RWPE2 (cell line): ENCODE measurements at regions not wholly inside any gene's neighbourhood (a gene's known extent, or its start where the extent isn't known, plus 50 kb on each side); places are given as distances from the start of the nearest gene placed in this dataset.

Experiments
- ATAC-seq: fragments of 200-7000 bp; cut with Tn5 transposase; 3 replicates; pipeline ENCODE4 v1.9.1; 2021; ENCODE audit warnings: low read depth
- DNase-seq: peaks from one replicate; pipeline ENCODE4 v3.0.0-alpha.2; 2020; ENCODE audit warnings: low spot score
- H3K27ac ChIP-seq: fragments of 450-650 bp; 2 replicates; pipeline ENCODE4 v1.5.1; 2017; ENCODE audit warnings: mild to moderate bottlenecking; ENCODE audit not compliant: poor library complexity, severe bottlenecking
- H3K27me3 ChIP-seq: fragments of 250-450 bp; sonication (Bioruptor Pico); 2 replicates; pipeline ENCODE4 v1.5.1; 2021; ENCODE audit warnings: mild to moderate bottlenecking, moderate library complexity; ENCODE audit not compliant: insufficient read depth, poor library complexity, severe bottlenecking
- H3K36me3 ChIP-seq: fragments of 250-450 bp; sonication (Bioruptor Pico); 2 replicates; pipeline ENCODE4 v1.5.1; 2020; ENCODE audit warnings: low read depth, mild to moderate bottlenecking, moderate library complexity
- H3K4me1 ChIP-seq: fragments of 250-450 bp; sonication (Bioruptor Pico); 2 replicates; pipeline ENCODE4 v1.5.1; 2021; ENCODE audit warnings: mild to moderate bottlenecking, moderate library complexity; ENCODE audit not compliant: insufficient read depth, poor library complexity, severe bottlenecking
- H3K4me3 ChIP-seq: fragments of 250-450 bp; sonication (Bioruptor Pico); 2 replicates; pipeline ENCODE4 v1.5.1; 2021; ENCODE audit warnings: mild to moderate bottlenecking, moderate library complexity; ENCODE audit not compliant: severe bottlenecking
- H3K9me3 ChIP-seq: fragments of 250-450 bp; sonication (Bioruptor Pico); 2 replicates; pipeline ENCODE4 v1.5.1; 2021; ENCODE audit warnings: mild to moderate bottlenecking, moderate library complexity; ENCODE audit not compliant: severe bottlenecking
- CTCF ChIP-seq: fragments of 450-650 bp; IDR thresholded peaks from one replicate; pipeline ENCODE4 v1.5.1; 2017; ENCODE audit warnings: mild to moderate bottlenecking, moderate library complexity; ENCODE audit not compliant: poor library complexity, severe bottlenecking

GRCh38 chr18:28560331-28560730 is 383.4 kb upstream of the CDH2 start:
- H3K27ac ChIP-seq, result no peak overlapping the region
- H3K9me3 ChIP-seq, result no peaks in the 10 kb centered on the region
- no peak overlapping the region for H3K4me3 ChIP-seq
- H3K36me3 ChIP-seq, result no peaks in the 10 kb centered on the region
- H3K4me1 ChIP-seq, result no peaks in the 10 kb centered on the region
- DNase-seq, result no peak
- ATAC-seq, result no peak
- no peak for TF ChIP-seq CTCF
- no peaks in the 10 kb centered on the region for H3K27me3 ChIP-seq

- Histone ChIP-seq H3K9me3 (no peaks in the 10 kb centered on the region), H3K4me3 (no peak overlapping the region), H3K27ac (no peak overlapping the region), H3K36me3 (no peaks in the 10 kb centered on the region), H3K27me3 (no peaks in the 10 kb centered on the region), H3K4me1 (no peaks in the 10 kb centered on the region)
- TF ChIP-seq CTCF, result no peak
- ATAC-seq (no peak), DNase-seq (no peak)
Observed at GRCh38 chr18:28559511-28559910, 382.6 kb upstream of the CDH2 start.

- no peaks in the 10 kb centered on the region for H3K9me3 ChIP-seq
- H3K4me3 ChIP-seq, result no peak overlapping the region
- no peak for ATAC-seq
Observed at GRCh38 chr18:28541934-28542333, 365.0 kb upstream of the CDH2 start.

GRCh38 chr18:28541276-28541930 is 364.5 kb upstream of the CDH2 start:
- no peak for DNase-seq
- H3K4me3 ChIP-seq, result no peak overlapping the region
- no peak for ATAC-seq
- H3K36me3 ChIP-seq, result no peaks in the 10 kb centered on the region
- no peaks in the 10 kb centered on the region for H3K9me3 ChIP-seq
- no peaks in the 10 kb centered on the region for H3K4me1 ChIP-seq
- no peak overlapping the region for H3K27ac ChIP-seq
- no peak for TF ChIP-seq CTCF
- H3K27me3 ChIP-seq, result no peaks in the 10 kb centered on the region

More at GRCh38 chr18:28541934-28542333, 365.0 kb upstream of the CDH2 start:
- Histone ChIP-seq H3K36me3 (no peaks in the 10 kb centered on the region), H3K27ac (no peak overlapping the region), H3K4me1 (no peaks in the 10 kb centered on the region), H3K27me3 (no peaks in the 10 kb centered on the region)
- no peak for TF ChIP-seq CTCF
- DNase-seq, result no peak

GRCh38 chr18:28529644-28530043 is 352.7 kb upstream of the CDH2 start:
- ATAC-seq (no peak), DNase-seq (no peak)
- no peaks in the 10 kb centered on the region for H3K36me3 ChIP-seq
- H3K4me3 ChIP-seq, result no peak overlapping the region
- TF ChIP-seq CTCF, result no peak
- no peaks in the 10 kb centered on the region for H3K4me1 ChIP-seq
- H3K27ac ChIP-seq, result no peak overlapping the region
- no peaks in the 10 kb centered on the region for H3K9me3 ChIP-seq
- H3K27me3 ChIP-seq, result no peaks in the 10 kb centered on the region
